SK-N-SH (cell line): ENCODE measurements at regions not wholly inside any gene's neighbourhood (a gene's known extent, or its start where the extent isn't known, plus 50 kb on each side); places are given as distances from the start of the nearest gene placed in this dataset.

Experiments used
- CTCF ChIA-PET: fragments of 300-600, 350-600 bp; formaldehyde crosslinking; extraction: SDS; loops from one replicate; lab custom pipeline; 2021; lab: Yijun Ruan, JAX
- POLR2A ChIA-PET: fragments of 350-600 bp; sonication (Branson Sonifier 250); formaldehyde crosslinking; extraction: SDS; loops from one replicate; lab custom pipeline; 2020; ENCODE audit warnings: antibody characterized with exemption, inconsistent platforms; lab: Yijun Ruan, JAX
- DNase-seq: peaks from one replicate; pipeline ENCODE4 v3.0.0; 2012
- H2AFZ ChIP-seq: fragments of 200-600 bp; sonication (generic); 2 replicates; pipeline ENCODE4 v1.8.1; 2016; ENCODE audit warnings: antibody characterized with exemption, mild to moderate bottlenecking, low read depth
- H3F3A ChIP-seq: fragments of 200-600 bp; sonication (generic); replicated peaks from 2 replicates; pipeline ENCODE3; 2016; ENCODE audit warnings: antibody characterized with exemption, mild to moderate bottlenecking; ENCODE audit not compliant: insufficient read depth
- H3K27ac ChIP-seq, 2 experiments: fragments of 200-500 bp in 1 of 2; fragments of 200-600 bp in 1 of 2; sonication (Bioruptor generic) in 1 of 2; sonication (generic), shearing (Covaris generic) in 1 of 2; 2 replicates each; pipeline versions ENCODE4 v1.5.1 to v1.6.1; 2014 to 2016; ENCODE audit warnings: low read depth in 2 of 2, inconsistent platforms in 1 of 2, low read length in 1 of 2, mild to moderate bottlenecking in 1 of 2, mixed read lengths in 1 of 2
- H3K27me3 ChIP-seq: fragments of 200-600 bp; sonication (generic), shearing (Covaris generic); 2 replicates; pipeline ENCODE4 v1.6.1; 2016; ENCODE audit warnings: mixed run types; ENCODE audit not compliant: insufficient read depth
- H3K36me3 ChIP-seq, 2 experiments: fragments of 200-500 bp in 1 of 2; fragments of 200-600 bp in 1 of 2; sonication (Bioruptor generic) in 1 of 2; sonication (generic) in 1 of 2; replicated peaks in 1 of 2; 2 replicates each; pipeline versions ENCODE3 to v1.5.1; 2014 to 2016; ENCODE audit warnings: low read length in 1 of 2, mild to moderate bottlenecking in 1 of 2; ENCODE audit not compliant: insufficient read depth in 2 of 2, control insufficient read depth in 1 of 2
- H3K4me1 ChIP-seq, 2 experiments: fragments of 200-500 bp in 1 of 2; fragments of 200-600 bp in 1 of 2; sonication (Bioruptor generic) in 1 of 2; sonication (generic), shearing (Covaris generic) in 1 of 2; 2 replicates each; pipeline versions ENCODE4 v1.5.1 to v1.6.1; 2014 to 2016; ENCODE audit warnings: low read depth in 1 of 2, low read length in 1 of 2, mixed run types in 1 of 2; ENCODE audit not compliant: insufficient read depth in 2 of 2, control insufficient read depth in 1 of 2
- H3K4me2 ChIP-seq: fragments of 200-600 bp; sonication (generic), shearing (Covaris generic); 2 replicates; pipeline ENCODE4 v1.6.1; 2017; ENCODE audit warnings: mixed run types
- H3K4me3 ChIP-seq, 2 experiments: fragments of 200-500 bp in 1 of 2; fragments of 200-600 bp in 1 of 2; sonication (Bioruptor generic) in 1 of 2; sonication (generic), shearing (Covaris generic) in 1 of 2; 2 replicates each; pipeline versions ENCODE4 v1.5.1 to v1.8.1; 2014 to 2016; ENCODE audit warnings: low read depth in 2 of 2, inconsistent platforms in 1 of 2, low read length in 1 of 2, mild to moderate bottlenecking in 1 of 2, mixed read lengths in 1 of 2, moderate library complexity in 1 of 2
- H3K79me2 ChIP-seq: fragments of 200-600 bp; sonication (generic); 2 replicates; pipeline ENCODE4 v1.8.1; 2017; ENCODE audit warnings: mild to moderate bottlenecking; ENCODE audit not compliant: insufficient read depth
- H3K9ac ChIP-seq: fragments of 200-600 bp; sonication (generic); 2 replicates; pipeline ENCODE4 v1.6.1; 2017; ENCODE audit warnings: mixed run types
- H3K9me2 ChIP-seq: fragments of 200-600 bp; sonication (generic); 2 replicates; pipeline ENCODE4 v1.6.1; 2017; ENCODE audit warnings: mixed run types
- H3K9me3 ChIP-seq: fragments of 200-600 bp; sonication (generic); 2 replicates; pipeline ENCODE4 v1.6.1; 2017; ENCODE audit warnings: mixed run types, mild to moderate bottlenecking, moderate library complexity
- H4K20me1 ChIP-seq: fragments of 200-600 bp; sonication (generic); 2 replicates; pipeline ENCODE4 v1.6.1; 2017; ENCODE audit warnings: mild to moderate bottlenecking, mixed run types; ENCODE audit not compliant: insufficient read depth
- CHD2 ChIP-seq: fragments of 150-350 bp; IDR thresholded peaks from 2 replicates; pipeline ENCODE4 v1.6.1; 2018; ENCODE audit warnings: low read length; ENCODE audit not compliant: partially characterized antibody
- EP300 ChIP-seq, 2 experiments: IDR thresholded peaks; 2 replicates each; pipeline versions ENCODE4 v1.4.0 to v1.6.1; 2012; ENCODE audit warnings: borderline replicate concordance in 1 of 2, low read depth in 1 of 2, low read length in 1 of 2
- EZH2phosphoT487 ChIP-seq: fragments of 200-600 bp; sonication (generic); IDR thresholded peaks from 2 replicates; pipeline ENCODE4 v1.6.1; 2017; ENCODE audit warnings: low read depth, mixed run types, mild to moderate bottlenecking, antibody characterized with exemption, moderate library complexity, borderline replicate concordance
- FOSL2 ChIP-seq: IDR thresholded peaks from 2 replicates; pipeline ENCODE4 v1.4.0; 2012; ENCODE audit warnings: low read depth, mild to moderate bottlenecking, moderate library complexity, borderline replicate concordance
- GABPA ChIP-seq: IDR thresholded peaks from 2 replicates; pipeline ENCODE4 v1.4.0; 2012; ENCODE audit warnings: low read depth, mild to moderate bottlenecking
- MEF2A ChIP-seq: IDR thresholded peaks from 2 replicates; pipeline ENCODE4 v1.4.0; 2012; ENCODE audit warnings: low read depth, borderline replicate concordance
- MXI1 ChIP-seq: IDR thresholded peaks from 2 replicates; pipeline ENCODE4 v1.6.1; 2012; ENCODE audit warnings: mild to moderate bottlenecking, low read depth, low read length, improper control_type of control experiment
- POLR2AphosphoS5 ChIP-seq: IDR thresholded peaks from 2 replicates; pipeline ENCODE4 v1.6.1; 2012; ENCODE audit warnings: low read depth, low read length
- RAD21 ChIP-seq: IDR thresholded peaks from 2 replicates; pipeline ENCODE4 v1.6.1; 2012; ENCODE audit warnings: mild to moderate bottlenecking, low read length
- RCOR1 ChIP-seq: fragments of 150-350 bp; IDR thresholded peaks from 2 replicates; pipeline ENCODE4 v1.6.1; 2017; ENCODE audit warnings: antibody characterized with exemption, low read length
- RXRA ChIP-seq: IDR thresholded peaks from 2 replicates; pipeline ENCODE4 v1.4.0; 2012; ENCODE audit warnings: low read depth, mild to moderate bottlenecking, borderline replicate concordance
- SIN3A ChIP-seq: IDR thresholded peaks from 2 replicates; pipeline ENCODE4 v1.6.1; 2012; ENCODE audit warnings: low read depth, mild to moderate bottlenecking, low read length, moderate library complexity, borderline replicate concordance
- SMC3 ChIP-seq: IDR thresholded peaks from 2 replicates; pipeline ENCODE4 v1.6.1; 2012; ENCODE audit warnings: low read depth, low read length, improper control_type of control experiment
- TEAD4 ChIP-seq: IDR thresholded peaks from 2 replicates; pipeline ENCODE4 v1.4.0; 2012; ENCODE audit warnings: mild to moderate bottlenecking, borderline replicate concordance; ENCODE audit not compliant: insufficient read depth
- YY1 ChIP-seq: IDR thresholded peaks from 2 replicates; pipeline ENCODE4 v1.4.0; 2012; ENCODE audit warnings: low read depth, mild to moderate bottlenecking
- WGBS: methylation state at CpG from one replicate; pipeline ENCODE4 v1.1.6; 2017; ENCODE audit warnings: low lambda C conversion rate; 5-methylcytosine and 5-hydroxymethylcytosine counted together
- TF ChIP-seq, protein P1 (sequence below): IDR thresholded peaks from 2 replicates; pipeline ENCODE4 v1.4.0; 2012; ENCODE audit warnings: low read depth, borderline replicate concordance
- TF ChIP-seq, protein P2 (sequence below): fragments of 150-350 bp; IDR thresholded peaks from 2 replicates; pipeline ENCODE4 v1.6.1; 2017; ENCODE audit warnings: antibody characterized with exemption, low read length, low read depth, borderline replicate concordance
- TF ChIP-seq, protein P3 (sequence below): fragments of 150-350 bp; IDR thresholded peaks from 2 replicates; pipeline ENCODE4 v1.6.1; 2016; ENCODE audit warnings: mild to moderate bottlenecking, low read depth, low read length

DNA sequence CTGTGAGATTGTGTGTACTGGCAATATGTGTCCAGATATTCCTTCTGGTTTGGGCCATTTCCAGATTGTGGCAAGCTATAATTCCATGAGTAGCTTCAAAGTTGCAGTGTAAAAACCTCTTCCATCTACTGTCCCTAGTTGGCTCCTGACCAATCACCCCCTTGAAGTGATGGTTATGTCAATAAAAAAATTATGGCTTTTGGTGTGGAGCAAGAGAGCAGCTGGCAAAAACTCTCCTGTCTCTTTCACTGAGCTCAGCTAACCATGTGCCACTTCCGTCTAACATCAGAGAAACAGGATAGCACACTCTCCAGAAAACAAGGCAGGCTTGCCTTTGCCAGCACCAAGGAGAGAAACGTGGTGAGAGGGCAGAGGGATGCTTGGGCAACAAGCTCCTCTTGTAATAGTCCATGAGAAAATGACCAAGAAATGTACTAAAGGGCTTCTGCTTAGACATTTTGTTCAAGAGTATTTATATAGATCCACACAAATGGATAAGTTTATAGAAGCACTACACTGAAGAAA lies 914.4 kb upstream of the SEMA6A start:
- 30% methylated on average over 2 of the region's 2 CpGs for WGBS
- Histone ChIP-seq H3K9ac (no peak overlapping the region), H4K20me1 (no peaks in the 10 kb centered on the region), H3K4me2 (no peak overlapping the region)
- TF ChIP-seq RXRA, result no peak
- TF ChIP-seq GABPA, result no peak
- TF ChIP-seq MXI1, result no peak
- no peak for TF ChIP-seq SMC3
- TF ChIP-seq TEAD4, result no peak
- TF ChIP-seq, all 33 proteins: peak for 0
- Histone ChIP-seq H2AFZ (no peak overlapping the region), H3K4me1 (no peaks in the 10 kb centered on the region), H3K27me3 (no peaks in the 10 kb centered on the region), H3K36me3 (no peaks in the 10 kb centered on the region), H3K9me2 (no peaks in the 10 kb centered on the region), H3F3A (no peaks in the 10 kb centered on the region), H3K4me3 (no peak overlapping the region), H3K9me3 (no peaks in the 10 kb centered on the region), H3K79me2 (no peaks in the 10 kb centered on the region), H3K27ac (no peak overlapping the region)
- POLR2A ChIA-PET, result no interaction called here
- DNase-seq, result no peak
- CTCF ChIA-PET, result interaction anchor here (0.7 kb wide), 1 partner anchor 34 kb away, joined by 3 read pairs; no protein-coding TSS in a partner anchor

DNA sequence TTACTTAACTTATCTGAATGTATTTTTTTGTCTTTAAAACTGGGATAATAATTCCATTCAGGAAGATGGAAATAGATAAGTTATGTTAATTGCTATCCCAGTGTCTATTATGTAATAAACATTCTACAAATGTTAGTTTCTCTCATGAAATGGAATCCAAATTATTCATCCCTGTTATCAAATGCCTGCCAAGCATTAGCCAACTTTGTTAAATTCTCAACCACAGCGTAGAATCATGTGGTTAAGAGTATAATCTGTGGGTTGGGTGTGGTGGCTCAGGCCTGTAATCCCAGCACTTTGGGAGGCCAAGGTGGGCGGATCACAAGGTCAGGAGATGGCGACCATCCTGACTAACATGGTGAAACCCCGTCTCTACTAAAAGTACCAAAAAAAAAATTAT lies 912.9 kb upstream of the SEMA6A start:
- Histone ChIP-seq H3K4me3 (no peak overlapping the region), H2AFZ (no peak overlapping the region), H3F3A (no peaks in the 10 kb centered on the region), H3K9me2 (no peaks in the 10 kb centered on the region), H3K27me3 (no peaks in the 10 kb centered on the region), H3K9ac (no peak overlapping the region), H3K36me3 (no peaks in the 10 kb centered on the region), H3K4me2 (no peak overlapping the region), H3K9me3 (no peaks in the 10 kb centered on the region), H3K27ac (no peak overlapping the region), H3K79me2 (no peaks in the 10 kb centered on the region), H4K20me1 (no peaks in the 10 kb centered on the region), H3K4me1 (no peaks in the 10 kb centered on the region)
- WGBS, result 33% methylated on average over 4 of the region's 4 CpGs
- POLR2A ChIA-PET, result no interaction called here
- TF ChIP-seq RXRA (no peak), EZH2phosphoT487 (no peak), MEF2A (no peak), POLR2AphosphoS5 (no peak), EP300 (IDR thresholded peaks at IDR 0.05; ENCODE audit: borderline replicate concordance in 1 of 2, low read depth in 1 of 2, low read length in 1 of 2) (no peak), YY1 (no peak), MXI1 (no peak), RAD21 (no peak), CHD2 (no peak), SIN3A (no peak), RCOR1 (no peak), FOSL2 (no peak)
- TF ChIP-seq, protein P1, sequence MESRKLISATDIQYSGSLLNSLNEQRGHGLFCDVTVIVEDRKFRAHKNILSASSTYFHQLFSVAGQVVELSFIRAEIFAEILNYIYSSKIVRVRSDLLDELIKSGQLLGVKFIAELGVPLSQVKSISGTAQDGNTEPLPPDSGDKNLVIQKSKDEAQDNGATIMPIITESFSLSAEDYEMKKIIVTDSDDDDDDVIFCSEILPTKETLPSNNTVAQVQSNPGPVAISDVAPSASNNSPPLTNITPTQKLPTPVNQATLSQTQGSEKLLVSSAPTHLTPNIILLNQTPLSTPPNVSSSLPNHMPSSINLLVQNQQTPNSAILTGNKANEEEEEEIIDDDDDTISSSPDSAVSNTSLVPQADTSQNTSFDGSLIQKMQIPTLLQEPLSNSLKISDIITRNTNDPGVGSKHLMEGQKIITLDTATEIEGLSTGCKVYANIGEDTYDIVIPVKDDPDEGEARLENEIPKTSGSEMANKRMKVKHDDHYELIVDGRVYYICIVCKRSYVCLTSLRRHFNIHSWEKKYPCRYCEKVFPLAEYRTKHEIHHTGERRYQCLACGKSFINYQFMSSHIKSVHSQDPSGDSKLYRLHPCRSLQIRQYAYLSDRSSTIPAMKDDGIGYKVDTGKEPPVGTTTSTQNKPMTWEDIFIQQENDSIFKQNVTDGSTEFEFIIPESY, result no peak
- TF ChIP-seq, protein P2, sequence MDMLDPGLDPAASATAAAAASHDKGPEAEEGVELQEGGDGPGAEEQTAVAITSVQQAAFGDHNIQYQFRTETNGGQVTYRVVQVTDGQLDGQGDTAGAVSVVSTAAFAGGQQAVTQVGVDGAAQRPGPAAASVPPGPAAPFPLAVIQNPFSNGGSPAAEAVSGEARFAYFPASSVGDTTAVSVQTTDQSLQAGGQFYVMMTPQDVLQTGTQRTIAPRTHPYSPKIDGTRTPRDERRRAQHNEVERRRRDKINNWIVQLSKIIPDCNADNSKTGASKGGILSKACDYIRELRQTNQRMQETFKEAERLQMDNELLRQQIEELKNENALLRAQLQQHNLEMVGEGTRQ, result no peak
- TF ChIP-seq, protein P3, sequence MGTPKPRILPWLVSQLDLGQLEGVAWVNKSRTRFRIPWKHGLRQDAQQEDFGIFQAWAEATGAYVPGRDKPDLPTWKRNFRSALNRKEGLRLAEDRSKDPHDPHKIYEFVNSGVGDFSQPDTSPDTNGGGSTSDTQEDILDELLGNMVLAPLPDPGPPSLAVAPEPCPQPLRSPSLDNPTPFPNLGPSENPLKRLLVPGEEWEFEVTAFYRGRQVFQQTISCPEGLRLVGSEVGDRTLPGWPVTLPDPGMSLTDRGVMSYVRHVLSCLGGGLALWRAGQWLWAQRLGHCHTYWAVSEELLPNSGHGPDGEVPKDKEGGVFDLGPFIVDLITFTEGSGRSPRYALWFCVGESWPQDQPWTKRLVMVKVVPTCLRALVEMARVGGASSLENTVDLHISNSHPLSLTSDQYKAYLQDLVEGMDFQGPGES, result no peak
- CTCF ChIA-PET, result interaction anchor here (1.2 kb wide), 1 partner anchor 32 kb away, joined by 4 read pairs; no protein-coding TSS in a partner anchor
- DNase-seq, result no peak
